Activated naive CD4-positive, alpha-beta T cell treated with anti-CD3 and anti-CD28 coated beads, Interleukin-2, amount 50 U/mL, for 24 hours (primary cell): ENCODE measurements at regions not wholly inside any gene's neighbourhood (a gene's known extent, or its start where the extent isn't known, plus 50 kb on each side); places are given as distances from the start of the nearest gene placed in this dataset.

Experiments used
- H3K27ac Mint-ChIP-seq: one replicate; pipeline ENCODE4 v1.8.0; 2021; ENCODE audit warnings: mild to moderate bottlenecking, mixed read lengths
- H3K27me3 Mint-ChIP-seq: one replicate; pipeline ENCODE4 v1.8.0; 2021; ENCODE audit warnings: mixed read lengths
- H3K36me3 Mint-ChIP-seq: one replicate; pipeline ENCODE4 v1.8.0; 2021; ENCODE audit warnings: mixed read lengths
- H3K4me1 Mint-ChIP-seq: one replicate; pipeline ENCODE4 v1.8.0; 2021; ENCODE audit warnings: mixed read lengths
- H3K4me3 Mint-ChIP-seq: one replicate; pipeline ENCODE4 v1.8.0; 2021; ENCODE audit warnings: mild to moderate bottlenecking, mixed read lengths
- H3K9me3 Mint-ChIP-seq: one replicate; pipeline ENCODE4 v1.8.0; 2021; ENCODE audit warnings: mixed read lengths

- Mint-ChIP-seq H3K4me1 (no peaks in the 10 kb centered on the region), H3K9me3 (peaks cover 4% of the 10 kb centered on the region), H3K27ac (no peak overlapping the region), H3K4me3 (no peak overlapping the region), H3K36me3 (no peaks in the 10 kb centered on the region), H3K27me3 (peaks cover 6% of the 10 kb centered on the region)
Observed at GRCh38 chr16:54688339-54688738, 242.3 kb upstream of the IRX5 start.

- Mint-ChIP-seq H3K36me3 (no peaks in the 10 kb centered on the region), H3K4me3 (no peak overlapping the region), H3K27me3 (peaks cover 6% of the 10 kb centered on the region), H3K27ac (no peak overlapping the region), H3K4me1 (no peaks in the 10 kb centered on the region), H3K9me3 (peaks cover 4% of the 10 kb centered on the region)
Observed at GRCh38 chr16:54687043-54687899, 243.4 kb upstream of the IRX5 start.

GRCh38 chr16:54685682-54686081 lies 245.0 kb upstream of the IRX5 start:
- no peaks in the 10 kb centered on the region for H3K4me1 Mint-ChIP-seq
- H3K4me3 Mint-ChIP-seq, result no peak overlapping the region
- H3K9me3 Mint-ChIP-seq, result peaks cover 4% of the 10 kb centered on the region
- peaks cover 6% of the 10 kb centered on the region for H3K27me3 Mint-ChIP-seq
- no peak overlapping the region for H3K27ac Mint-ChIP-seq
- H3K36me3 Mint-ChIP-seq, result no peaks in the 10 kb centered on the region

- peaks cover 5% of the 10 kb centered on the region for H3K27me3 Mint-ChIP-seq
- no peak overlapping the region for H3K4me3 Mint-ChIP-seq
- no peaks in the 10 kb centered on the region for H3K9me3 Mint-ChIP-seq
- H3K36me3 Mint-ChIP-seq, result no peaks in the 10 kb centered on the region
- H3K4me1 Mint-ChIP-seq, result no peaks in the 10 kb centered on the region
- no peak overlapping the region for H3K27ac Mint-ChIP-seq
Observed at GRCh38 chr16:54679531-54679930, 251.1 kb upstream of the IRX5 start.

GRCh38 chr16:54677308-54677950 lies 253.2 kb upstream of the IRX5 start:
- H3K27me3 Mint-ChIP-seq, result peaks cover 4% of the 10 kb centered on the region
- no peak overlapping the region for H3K27ac Mint-ChIP-seq
- H3K9me3 Mint-ChIP-seq, result no peaks in the 10 kb centered on the region
- H3K36me3 Mint-ChIP-seq, result no peaks in the 10 kb centered on the region
- H3K4me3 Mint-ChIP-seq, result no peak overlapping the region
- H3K4me1 Mint-ChIP-seq, result no peaks in the 10 kb centered on the region

GRCh38 chr16:54673313-54673712 lies 257.4 kb upstream of the IRX5 start:
- H3K27me3 Mint-ChIP-seq, result peaks cover 4% of the 10 kb centered on the region
- H3K36me3 Mint-ChIP-seq, result no peaks in the 10 kb centered on the region
- no peaks in the 10 kb centered on the region for H3K4me1 Mint-ChIP-seq
- no peak overlapping the region for H3K27ac Mint-ChIP-seq
- no peak overlapping the region for H3K4me3 Mint-ChIP-seq
- H3K9me3 Mint-ChIP-seq, result no peaks in the 10 kb centered on the region

DNA sequence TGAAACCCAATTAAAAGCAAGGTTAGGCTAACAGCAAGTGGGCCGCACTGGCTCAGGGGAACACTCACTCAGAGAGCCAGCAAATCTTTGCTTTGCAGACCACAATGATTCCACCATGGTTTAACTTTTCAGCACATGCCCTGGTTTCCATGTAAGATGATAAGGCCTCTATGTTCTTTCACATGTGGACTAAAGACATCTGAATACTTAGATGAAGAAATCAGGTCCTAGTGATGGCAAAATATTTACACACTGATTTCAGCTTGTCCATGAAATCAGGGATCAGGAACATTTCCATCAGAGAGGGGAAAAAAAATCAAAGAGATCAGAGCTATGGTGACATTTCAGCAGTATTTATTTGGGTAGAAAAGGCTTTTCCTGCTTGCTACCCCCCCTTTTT lies 258.2 kb upstream of the IRX5 start:
- Mint-ChIP-seq H3K36me3 (no peaks in the 10 kb centered on the region), H3K27me3 (peaks cover 4% of the 10 kb centered on the region), H3K9me3 (no peaks in the 10 kb centered on the region), H3K4me1 (no peaks in the 10 kb centered on the region), H3K4me3 (no peak overlapping the region), H3K27ac (no peak overlapping the region)

GRCh38 chr16:54657709-54658102 lies 273.0 kb upstream of the IRX5 start:
- Mint-ChIP-seq H3K36me3 (no peaks in the 10 kb centered on the region), H3K9me3 (no peaks in the 10 kb centered on the region), H3K4me1 (no peaks in the 10 kb centered on the region), H3K27me3 (peaks cover 17% of the 10 kb centered on the region), H3K27ac (no peak overlapping the region), H3K4me3 (no peak overlapping the region)

DNA sequence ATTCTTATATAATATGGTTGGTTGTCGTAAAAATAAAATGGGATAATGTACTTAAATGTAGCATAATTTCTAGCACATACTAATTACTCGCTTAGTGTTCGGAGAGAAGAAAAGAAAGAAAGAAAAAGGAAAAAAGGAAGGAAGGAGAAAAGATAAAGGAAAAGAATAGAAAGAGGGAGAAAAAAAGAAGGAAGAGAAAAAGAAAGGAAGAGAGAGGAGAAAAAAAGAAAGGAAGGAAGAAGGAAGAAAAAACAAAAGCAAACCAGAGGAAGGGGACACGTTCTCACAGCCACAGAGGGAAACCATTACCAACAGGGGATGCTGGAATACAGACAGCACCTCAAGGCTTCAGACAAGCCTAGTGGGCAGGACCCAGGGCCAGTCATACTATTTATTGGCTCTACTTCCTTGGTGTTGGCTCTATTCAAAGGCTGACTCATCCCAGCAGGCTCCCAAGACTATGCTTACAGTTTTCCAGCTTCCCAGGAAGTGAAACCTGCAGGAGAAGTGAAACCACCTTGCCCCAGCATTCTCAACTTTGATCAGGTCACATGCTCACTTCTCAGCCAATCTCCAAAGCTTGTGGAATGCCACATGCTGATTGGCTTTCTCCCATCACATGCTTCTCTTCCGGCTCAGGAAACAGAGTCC lies 273.5 kb upstream of the IRX5 start:
- Mint-ChIP-seq H3K4me3 (no peak overlapping the region), H3K36me3 (no peaks in the 10 kb centered on the region), H3K27me3 (peaks cover 17% of the 10 kb centered on the region), H3K27ac (no peak overlapping the region), H3K4me1 (no peaks in the 10 kb centered on the region), H3K9me3 (no peaks in the 10 kb centered on the region)

GRCh38 chr16:54655121-54655590 lies 275.5 kb upstream of the IRX5 start:
- Mint-ChIP-seq H3K9me3 (no peaks in the 10 kb centered on the region), H3K27ac (no peak overlapping the region), H3K27me3 (peaks cover 21% of the 10 kb centered on the region), H3K4me1 (no peaks in the 10 kb centered on the region), H3K36me3 (no peaks in the 10 kb centered on the region), H3K4me3 (no peak overlapping the region)

GRCh38 chr16:54654429-54654828 lies 276.2 kb upstream of the IRX5 start:
- no peaks in the 10 kb centered on the region for H3K4me1 Mint-ChIP-seq
- no peaks in the 10 kb centered on the region for H3K36me3 Mint-ChIP-seq
- peaks cover 21% of the 10 kb centered on the region for H3K27me3 Mint-ChIP-seq
- no peak overlapping the region for H3K27ac Mint-ChIP-seq
- no peaks in the 10 kb centered on the region for H3K9me3 Mint-ChIP-seq
- no peak overlapping the region for H3K4me3 Mint-ChIP-seq

- Mint-ChIP-seq H3K4me3 (no peak overlapping the region), H3K9me3 (no peaks in the 10 kb centered on the region), H3K4me1 (no peaks in the 10 kb centered on the region), H3K27ac (no peak overlapping the region), H3K27me3 (peaks cover 25% of the 10 kb centered on the region), H3K36me3 (no peaks in the 10 kb centered on the region)
Observed at GRCh38 chr16:54652201-54652770, 278.4 kb upstream of the IRX5 start.

DNA sequence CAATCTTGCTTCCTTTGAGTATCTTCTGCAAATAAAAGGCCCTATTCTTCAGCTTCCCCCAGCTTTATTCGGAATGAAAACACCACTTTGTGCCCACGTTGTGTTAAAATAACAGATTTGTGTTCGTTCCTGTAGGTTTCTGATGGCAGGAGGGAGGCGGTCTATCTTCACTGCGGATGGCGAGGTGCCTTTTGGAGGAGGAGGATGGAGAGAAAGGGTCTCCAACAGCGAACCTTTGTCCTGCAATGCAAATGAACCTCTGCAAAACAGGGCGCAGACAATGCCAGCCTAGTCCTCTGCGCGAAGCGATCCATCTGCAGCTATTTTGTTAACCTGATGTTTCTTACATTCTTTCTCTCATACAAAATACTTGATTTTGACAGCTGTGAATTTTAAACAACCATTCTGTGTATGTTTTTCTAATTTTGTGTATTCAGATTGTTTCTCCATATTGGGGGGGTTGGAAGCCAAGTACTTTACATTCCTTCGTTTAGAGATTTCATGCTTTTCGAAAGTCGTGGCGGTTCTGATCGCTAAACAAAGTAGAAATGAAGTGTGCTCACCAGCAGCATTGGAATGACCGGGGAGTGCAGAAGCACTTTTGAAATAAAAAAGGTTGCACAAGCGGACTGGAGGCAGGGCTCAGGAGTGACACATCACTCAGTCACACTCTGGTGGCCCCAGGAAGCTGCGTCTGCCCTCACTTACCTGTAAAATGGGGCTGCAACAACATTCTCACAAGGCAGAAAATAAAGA lies 279.0 kb upstream of the IRX5 start:
- H3K4me3 Mint-ChIP-seq, result no peak overlapping the region
- no peaks in the 10 kb centered on the region for H3K9me3 Mint-ChIP-seq
- peaks cover 20% of the 10 kb centered on the region for H3K27me3 Mint-ChIP-seq
- no peak overlapping the region for H3K27ac Mint-ChIP-seq
- H3K4me1 Mint-ChIP-seq, result no peaks in the 10 kb centered on the region
- H3K36me3 Mint-ChIP-seq, result no peaks in the 10 kb centered on the region

DNA sequence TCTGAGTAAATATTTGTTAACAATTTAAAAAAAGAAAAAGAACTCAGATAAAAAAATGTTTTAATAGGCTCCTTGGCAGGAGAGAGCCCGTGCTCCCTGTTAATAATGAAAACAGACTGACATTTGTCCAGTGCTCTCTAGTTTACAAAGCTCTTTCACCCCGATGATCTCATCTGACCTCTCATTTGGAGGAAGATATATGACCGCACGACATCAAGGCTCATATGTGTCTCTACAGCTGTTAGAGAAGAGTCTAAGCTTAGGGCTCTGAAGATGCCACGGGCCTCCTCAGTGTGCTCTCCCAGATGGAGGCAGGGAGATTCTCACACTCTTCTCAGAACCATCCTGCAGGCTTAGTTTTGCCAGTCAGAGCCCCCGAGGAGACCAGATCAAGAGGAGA lies 280.8 kb upstream of the IRX5 start:
- H3K4me3 Mint-ChIP-seq, result no peak overlapping the region
- H3K27me3 Mint-ChIP-seq, result peaks cover 15% of the 10 kb centered on the region
- no peaks in the 10 kb centered on the region for H3K36me3 Mint-ChIP-seq

GRCh38 chr16:54648575-54648974 lies 282.1 kb upstream of the IRX5 start:
- no peak overlapping the region for H3K4me3 Mint-ChIP-seq
- H3K27ac Mint-ChIP-seq, result no peak overlapping the region
- no peaks in the 10 kb centered on the region for H3K36me3 Mint-ChIP-seq
- peaks cover 8% of the 10 kb centered on the region for H3K27me3 Mint-ChIP-seq
- no peaks in the 10 kb centered on the region for H3K4me1 Mint-ChIP-seq
- H3K9me3 Mint-ChIP-seq, result no peaks in the 10 kb centered on the region

More for the DNA sequence above, 280.8 kb upstream of the IRX5 start:
- H3K4me1 Mint-ChIP-seq, result no peaks in the 10 kb centered on the region
- no peak overlapping the region for H3K27ac Mint-ChIP-seq
- H3K9me3 Mint-ChIP-seq, result no peaks in the 10 kb centered on the region
